ENCODE measurements at regions not wholly inside any gene's neighbourhood (a gene's known extent, or its start where the extent isn't known, plus 50 kb on each side); places are given as distances from the start of the nearest gene placed in this dataset.

- WGBS, 2 donors = 79 to 82% methylated on average over 5 to 6 of the region's 6 CpGs
- Histone ChIP-seq H3K27me3 (no peaks in the 10 kb centered on the region), H3K4me3 (no peak overlapping the region), H3K27ac (no peak overlapping the region), H3K36me3 (ENCODE audit: low read depth, missing control alignments) (no peaks in the 10 kb centered on the region), H3K9me3 (no peaks in the 10 kb centered on the region), H3K4me1 (no peaks in the 10 kb centered on the region)
- intact Hi-C loops (cut with DNase I; ENCODE audit: low total_unique reads) = no loop called here
- DNase-seq = no peak
- TF ChIP-seq CTCF (IDR thresholded peaks at IDR 0.05) (no peak), POLR2A (IDR thresholded peaks at IDR 0.05) (no peak)
These were observed 154.1 kb upstream of the ETV3 start for GRCh38 chr1:157292302-157292701.

- 59 to 73% methylated on average over 2 of the region's 2 CpGs for WGBS, 2 donors
- no peak overlapping the region for H3K27ac ChIP-seq
- intact Hi-C loops (cut with DNase I; ENCODE audit: low total_unique reads) = no loop called here
These were observed 152.9 kb upstream of the ETV3 start for GRCh38 chr1:157291083-157291482.

GRCh38 chr1:157289424-157290105 lies 151.4 kb upstream of the ETV3 start:
- intact Hi-C loops (cut with DNase I; ENCODE audit: low total_unique reads) = no loop called here
- Histone ChIP-seq H3K27ac (no peak overlapping the region), H3K4me1 (no peaks in the 10 kb centered on the region), H3K9me3 (no peaks in the 10 kb centered on the region), H3K36me3 (ENCODE audit: low read depth, missing control alignments) (no peaks in the 10 kb centered on the region), H3K4me3 (no peak overlapping the region), H3K27me3 (no peaks in the 10 kb centered on the region)
- WGBS, 2 donors = 69 to 70% methylated on average over 6 to 7 of the region's 7 CpGs
- DNase-seq = no peak
- no peak for TF ChIP-seq CTCF (IDR thresholded peaks at IDR 0.05)
- no peak for TF ChIP-seq POLR2A (IDR thresholded peaks at IDR 0.05)

More at GRCh38 chr1:157291083-157291482, 152.9 kb upstream of the ETV3 start:
- no peak for DNase-seq
- H3K27me3 ChIP-seq = no peaks in the 10 kb centered on the region
- H3K9me3 ChIP-seq = no peaks in the 10 kb centered on the region
- no peak overlapping the region for H3K4me3 ChIP-seq
- no peaks in the 10 kb centered on the region for H3K4me1 ChIP-seq
- no peaks in the 10 kb centered on the region for H3K36me3 ChIP-seq (ENCODE audit: low read depth, missing control alignments)
- TF ChIP-seq CTCF (IDR thresholded peaks at IDR 0.05) (no peak), POLR2A (IDR thresholded peaks at IDR 0.05) (no peak)

- intact Hi-C loops (cut with DNase I; ENCODE audit: low total_unique reads) = no loop called here
- DNase-seq = no peak
- no peaks in the 10 kb centered on the region for H3K36me3 ChIP-seq (ENCODE audit: low read depth, missing control alignments)
- H3K27ac ChIP-seq = no peak overlapping the region
- no peaks in the 10 kb centered on the region for H3K27me3 ChIP-seq
- no peaks in the 10 kb centered on the region for H3K4me1 ChIP-seq
- no peak overlapping the region for H3K4me3 ChIP-seq
- no peak for TF ChIP-seq POLR2A (IDR thresholded peaks at IDR 0.05)
- TF ChIP-seq CTCF (IDR thresholded peaks at IDR 0.05) = no peak
- no peaks in the 10 kb centered on the region for H3K9me3 ChIP-seq
These were observed 150.8 kb upstream of the ETV3 start for GRCh38 chr1:157288996-157289395.

GRCh38 chr1:157288492-157288891 lies 150.3 kb upstream of the ETV3 start:
- no peaks in the 10 kb centered on the region for H3K9me3 ChIP-seq
- H3K36me3 ChIP-seq (ENCODE audit: low read depth, missing control alignments) = no peaks in the 10 kb centered on the region
- intact Hi-C loops (cut with DNase I; ENCODE audit: low total_unique reads) = no loop called here
- no peaks in the 10 kb centered on the region for H3K27me3 ChIP-seq
- no peaks in the 10 kb centered on the region for H3K4me1 ChIP-seq
- no peak overlapping the region for H3K27ac ChIP-seq
- no peak overlapping the region for H3K4me3 ChIP-seq
- 78 to 80% methylated on average over 4 of the region's 4 CpGs for WGBS, 2 donors
- TF ChIP-seq POLR2A (IDR thresholded peaks at IDR 0.05) (no peak), CTCF (IDR thresholded peaks at IDR 0.05) (no peak)
- no peak for DNase-seq

All from testis (tissue), 2 donors.